SK-N-SH treated with all-trans-retinoic acid at 6 μM for 48 hours (cell line): ENCODE measurements at regions not wholly inside any gene's neighbourhood (a gene's known extent, or its start where the extent isn't known, plus 50 kb on each side); places are given as distances from the start of the nearest gene placed in this dataset.

Experiments used
- BACH2 ChIP-seq: fragments of 250-450 bp; sonication (Bioruptor Pico); IDR thresholded peaks from 2 replicates; pipeline ENCODE4 v1.9.0; 2021; ENCODE audit warnings: mild to moderate bottlenecking, borderline replicate concordance
- ZFP30 ChIP-seq: fragments of 450-650 bp; formaldehyde crosslinking; IDR thresholded peaks from 2 replicates; pipeline ENCODE4 v1.5.0; 2022; ENCODE audit warnings: mild to moderate bottlenecking, moderate library complexity

- TF ChIP-seq ZFP30 (CRISPR knock-in tag) (no peak), BACH2 (no peak)
Measured at GRCh38 chr12:58648176-58648575, 272.1 kb downstream of the LRIG3 start.
